ENCODE measurements at regions not wholly inside any gene's neighbourhood (a gene's known extent, or its start where the extent isn't known, plus 50 kb on each side); places are given as distances from the start of the nearest gene placed in this dataset.

- TF ChIP-seq ZNF687 (IDR thresholded peaks at IDR 0.05): no peak
- no peak for TF ChIP-seq ASH2L (IDR thresholded peaks at IDR 0.05; ENCODE audit: borderline replicate concordance, low read depth)
Observed at GRCh38 chr7:79927116-79927515, 207.5 kb upstream of the GNAI1 start (continued).

GRCh38 chr7:79923953-79924352 lies 210.7 kb upstream of the GNAI1 start:
- no peak overlapping the region for H3K27ac ChIP-seq (ENCODE audit: control insufficient read depth, insufficient read depth)
- POLR2A ChIA-PET: no interaction called here
- in situ Hi-C loops (cut with MboI) (no loop called here), intact Hi-C loops (cut with micrococcal nuclease; ENCODE audit: unreplicated experiment) (no loop called here)
- 0% methylated on average over 1 of the region's 1 CpG for WGBS (ENCODE audit: insufficient coverage, insufficient replicate concordance, low lambda C conversion rate, missing lambda C conversion rate)
- RAD21 ChIA-PET (ENCODE audit: unreplicated experiment): no interaction called here
- no peak overlapping the region for H3K4me2 ChIP-seq (ENCODE audit: control insufficient read depth, insufficient read depth)
- H4K20me1 ChIP-seq (ENCODE audit: control insufficient read depth, insufficient read depth): no peaks in the 10 kb centered on the region
- CTCF ChIA-PET: no interaction called here
- DNase-seq (ENCODE audit: low read depth, low spot score) (no peak), ATAC-seq (no peak), FAIRE-seq (no peak)
- SMC1A ChIA-PET (ENCODE audit: uncharacterized antibody, unreplicated experiment): no interaction called here
- no peak overlapping the region for H3K9ac ChIP-seq (ENCODE audit: control insufficient read depth, insufficient read depth, low read length)
- TF ChIP-seq TCF7 (IDR thresholded peaks at IDR 0.05; ENCODE audit: borderline replicate concordance): no peak
- no peak for TF ChIP-seq KAT2A (conservative IDR thresholded peaks at IDR 0.05; ENCODE audit: control insufficient read depth, low read depth, low read length)
- no peak for TF ChIP-seq NR2C2 (IDR thresholded peaks at IDR 0.05; ENCODE audit: borderline replicate concordance, control insufficient read depth, insufficient read length, low read depth)
- TF ChIP-seq SP1 (IDR thresholded peaks at IDR 0.05; ENCODE audit: low read depth, low read length): no peak
- no peak for TF ChIP-seq FOXK2 (IDR thresholded peaks at IDR 0.05)
- no peak for TF ChIP-seq BCL11A (IDR thresholded peaks at IDR 0.05; ENCODE audit: low read depth, low read length)
- TF ChIP-seq CEBPB (IDR thresholded peaks at IDR 0.05; ENCODE audit: borderline replicate concordance in 1 of 2, low read depth in 2 of 2, low read length in 2 of 2): no peak
- TF ChIP-seq SIN3A (IDR thresholded peaks at IDR 0.05; ENCODE audit: low read depth, low read length): no peak
- no peak for TF ChIP-seq MEF2B (IDR thresholded peaks at IDR 0.05; ENCODE audit: partially characterized antibody, poor library complexity, severe bottlenecking)
- TF ChIP-seq ZBED1 (IDR thresholded peaks at IDR 0.05; ENCODE audit: borderline replicate concordance): no peak
- no peak for TF ChIP-seq ZNF622 (IDR thresholded peaks at IDR 0.05)
- no peak for TF ChIP-seq SUZ12 (IDR thresholded peaks at IDR 0.05; ENCODE audit: unreplicated experiment)
- TF ChIP-seq ZZZ3 (IDR thresholded peaks at IDR 0.05; ENCODE audit: control insufficient read depth, insufficient read length, low read depth): no peak
- no peak for TF ChIP-seq ATF2 (IDR thresholded peaks at IDR 0.05; ENCODE audit: low read length)
- no peak for TF ChIP-seq ZNF217 (IDR thresholded peaks at IDR 0.05)
- no peaks in the 10 kb centered on the region for H3K4me1 ChIP-seq (ENCODE audit: control insufficient read depth, insufficient read depth, low read length)
- no TSS peak for BruUV-seq (replicated peaks)
- no peak overlapping the region for H2AFZ ChIP-seq (ENCODE audit: control insufficient read depth, low read depth, low read length)
- H3K36me3 ChIP-seq (ENCODE audit: control insufficient read depth in 2 of 2, insufficient read depth in 2 of 2, low read length in 1 of 2): no peaks in the 10 kb centered on the region
- no peaks in the 10 kb centered on the region for H3K27me3 ChIP-seq (replicated peaks in 1 of 2; ENCODE audit: control insufficient read depth in 2 of 2, insufficient read depth in 2 of 2, low read length in 1 of 2)
- no peak overlapping the region for H3K4me3 ChIP-seq
- no peaks in the 10 kb centered on the region for H3K9me3 ChIP-seq (replicated peaks; ENCODE audit: control insufficient read depth, insufficient read depth, low read length)
- no peaks in the 10 kb centered on the region for H3K79me2 ChIP-seq (ENCODE audit: control insufficient read depth, insufficient read depth, low read length)
